Activated CD4-positive, CD25-positive, alpha-beta regulatory T cell (primary cell): ENCODE measurements at regions not wholly inside any gene's neighbourhood (a gene's known extent, or its start where the extent isn't known, plus 50 kb on each side); places are given as distances from the start of the nearest gene placed in this dataset.

Source experiments
- DNase-seq, 4 experiments: peaks; one replicate each; lab custom pipeline; 2025; lab: John Stamatoyannopoulos, UW

DNA sequence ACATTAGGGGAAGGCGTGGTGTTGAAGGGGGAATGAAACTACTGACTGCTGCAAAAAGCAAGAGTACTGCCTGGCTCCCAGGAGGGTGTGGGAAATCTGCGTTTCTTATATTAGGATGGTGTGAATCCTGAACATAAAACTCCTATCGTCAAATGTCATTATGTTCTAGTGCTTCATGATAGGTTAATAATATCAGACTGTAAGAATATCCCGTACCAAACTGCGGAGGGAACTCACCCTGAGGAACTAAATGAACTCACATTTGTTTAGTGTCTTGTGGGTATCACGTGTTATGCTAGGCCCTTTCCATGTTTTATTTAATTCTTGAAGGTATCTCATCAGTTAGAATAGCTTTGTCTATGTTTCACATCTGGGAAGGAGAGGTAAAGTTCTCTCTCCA is 610.7 kb downstream of the QKI start:
- no peak for DNase-seq

DNA sequence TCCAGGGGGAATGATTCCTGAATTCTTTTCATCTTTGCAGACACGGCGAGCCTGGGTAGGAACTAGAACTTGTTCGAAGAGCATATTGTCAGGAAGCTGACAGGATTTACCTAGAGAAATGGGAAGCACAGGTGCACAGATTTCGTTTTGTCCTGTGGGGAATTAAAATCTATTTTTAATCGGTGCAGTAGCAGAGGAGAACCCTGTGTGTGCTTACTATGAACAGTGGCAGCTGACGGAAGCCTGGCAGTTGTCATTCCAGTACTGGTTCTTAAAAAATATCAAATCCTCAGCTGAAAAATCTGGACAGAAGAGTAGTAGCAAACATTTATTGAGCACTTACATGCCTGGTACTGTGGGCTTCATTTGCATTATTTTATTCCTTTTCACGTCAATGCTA is 609.0 kb downstream of the QKI start:
- no peak for DNase-seq

DNA sequence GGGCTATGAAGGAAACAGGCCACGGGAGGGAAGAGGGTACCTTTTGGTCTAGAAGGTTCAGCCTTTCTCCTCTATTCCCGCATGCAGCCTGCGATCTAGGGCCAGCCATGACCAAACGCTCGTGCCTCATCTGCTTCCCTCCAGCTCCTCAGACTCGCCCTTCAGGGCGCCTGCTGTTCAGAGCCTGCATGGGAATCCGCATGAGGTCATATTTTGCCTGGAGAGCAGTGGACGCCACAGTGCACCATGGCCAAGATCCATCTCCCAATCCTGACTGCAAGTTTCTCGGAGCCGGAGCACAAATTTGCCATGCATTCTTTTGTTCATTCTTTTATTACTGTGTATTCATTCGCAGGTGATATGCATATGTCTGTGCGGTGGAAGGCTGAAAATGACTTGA is 608.1 kb downstream of the QKI start:
- DNase-seq: no peak

DNA sequence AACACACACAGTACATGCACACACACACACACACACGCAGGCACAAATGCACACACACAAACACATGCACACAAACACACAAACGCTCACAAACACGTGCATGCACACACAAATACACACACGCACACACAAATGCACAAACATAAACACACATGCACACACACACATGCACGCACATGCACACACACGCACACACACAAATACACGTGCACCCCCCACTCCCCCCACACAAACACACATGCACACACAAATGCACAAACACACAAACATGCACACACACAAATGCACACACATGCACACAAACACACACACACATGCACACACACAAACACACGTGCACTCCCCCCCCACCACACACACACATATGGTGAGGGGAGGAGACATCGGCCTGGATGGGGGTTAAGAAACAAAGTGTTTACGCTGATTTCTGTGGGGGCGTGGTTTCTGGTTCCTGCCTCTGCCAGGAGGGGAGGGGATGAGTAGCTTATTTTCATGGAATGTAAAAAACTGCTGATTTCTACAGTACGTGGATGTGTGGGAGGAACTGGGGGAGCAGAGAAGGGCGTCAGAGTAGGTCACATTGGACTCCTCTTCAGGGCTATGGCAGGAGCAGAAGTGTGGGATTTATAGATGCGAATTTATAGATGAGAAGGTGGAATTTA is 607.2 kb downstream of the QKI start:
- DNase-seq: no peak

DNA sequence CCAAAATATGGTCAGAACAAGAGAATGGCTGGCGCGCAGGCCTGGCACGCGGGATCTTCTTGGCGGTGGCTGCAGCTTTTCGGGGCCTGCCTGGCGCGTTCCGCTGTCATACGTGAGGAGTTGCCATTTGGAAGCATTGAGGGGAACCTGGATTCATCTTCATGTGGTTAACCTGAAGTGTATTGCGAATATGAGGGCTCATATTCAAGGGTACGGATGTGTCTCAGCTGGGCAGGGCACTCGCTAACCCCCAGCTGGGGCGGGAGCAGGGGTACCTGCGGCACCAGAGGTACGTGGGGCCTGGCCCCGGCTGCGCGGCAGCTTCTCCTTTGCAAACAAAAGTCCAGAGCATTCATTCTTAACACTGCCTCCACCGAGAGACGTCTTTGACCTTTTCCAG is 605.6 kb downstream of the QKI start:
- no peak for DNase-seq

DNA sequence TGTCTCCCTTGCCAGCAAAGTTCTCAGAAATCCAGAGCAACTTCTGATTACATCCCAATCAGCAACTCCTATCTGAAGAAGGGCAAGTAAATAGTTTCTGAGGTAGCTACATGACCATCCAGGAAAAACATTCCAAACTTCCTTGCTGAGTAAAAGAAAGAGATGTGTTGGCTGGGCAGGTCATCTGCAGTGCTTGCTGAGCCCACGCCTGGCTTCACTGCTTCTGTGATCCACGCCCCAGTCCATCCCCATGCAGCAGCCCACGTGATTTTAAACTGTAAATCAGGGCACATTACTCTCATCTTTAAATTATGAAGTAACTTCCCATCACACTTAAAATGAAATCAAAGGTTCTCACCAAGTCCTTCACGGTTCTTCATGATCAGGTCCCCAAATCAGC is 603.6 kb downstream of the QKI start:
- no peak for DNase-seq

DNA sequence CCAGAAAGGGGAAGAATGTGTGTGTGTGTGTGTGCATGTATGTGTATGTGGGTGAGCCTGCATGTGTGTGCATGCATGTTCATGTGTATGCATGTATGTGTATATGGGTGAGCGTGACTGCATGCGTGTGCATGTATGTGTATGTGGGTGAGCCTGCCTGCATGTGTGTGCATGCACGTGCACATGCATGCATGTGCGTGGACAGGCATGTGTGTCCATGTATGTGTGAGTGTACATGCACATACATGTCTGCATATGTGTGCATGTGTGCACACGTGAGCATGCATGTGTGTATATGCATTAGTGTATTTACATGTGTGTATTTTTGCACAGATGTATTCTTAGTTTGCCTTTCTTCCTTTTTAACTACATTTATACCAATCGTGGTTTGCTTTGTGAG is 601.5 kb downstream of the QKI start:
- DNase-seq: no peak

DNA sequence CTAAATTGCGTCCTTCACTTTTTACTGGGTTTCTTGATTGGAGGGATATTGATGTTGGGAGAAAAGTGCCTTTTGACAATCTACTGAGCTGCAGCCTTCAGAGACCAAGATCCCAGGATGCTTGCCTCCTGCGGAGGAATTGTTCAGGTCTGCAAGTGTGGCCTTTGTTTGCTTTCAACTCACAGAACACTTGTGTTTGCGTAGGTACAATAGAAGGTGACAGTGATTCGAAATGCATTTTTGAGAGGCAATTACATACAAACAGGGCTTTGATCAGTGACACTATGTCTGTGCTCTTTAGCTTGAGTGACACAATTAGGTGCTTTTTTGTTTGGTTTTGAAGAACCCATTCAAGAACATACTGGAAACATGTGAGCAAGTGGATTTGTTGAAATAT is 600.6 kb downstream of the QKI start:
- DNase-seq: no peak

DNA sequence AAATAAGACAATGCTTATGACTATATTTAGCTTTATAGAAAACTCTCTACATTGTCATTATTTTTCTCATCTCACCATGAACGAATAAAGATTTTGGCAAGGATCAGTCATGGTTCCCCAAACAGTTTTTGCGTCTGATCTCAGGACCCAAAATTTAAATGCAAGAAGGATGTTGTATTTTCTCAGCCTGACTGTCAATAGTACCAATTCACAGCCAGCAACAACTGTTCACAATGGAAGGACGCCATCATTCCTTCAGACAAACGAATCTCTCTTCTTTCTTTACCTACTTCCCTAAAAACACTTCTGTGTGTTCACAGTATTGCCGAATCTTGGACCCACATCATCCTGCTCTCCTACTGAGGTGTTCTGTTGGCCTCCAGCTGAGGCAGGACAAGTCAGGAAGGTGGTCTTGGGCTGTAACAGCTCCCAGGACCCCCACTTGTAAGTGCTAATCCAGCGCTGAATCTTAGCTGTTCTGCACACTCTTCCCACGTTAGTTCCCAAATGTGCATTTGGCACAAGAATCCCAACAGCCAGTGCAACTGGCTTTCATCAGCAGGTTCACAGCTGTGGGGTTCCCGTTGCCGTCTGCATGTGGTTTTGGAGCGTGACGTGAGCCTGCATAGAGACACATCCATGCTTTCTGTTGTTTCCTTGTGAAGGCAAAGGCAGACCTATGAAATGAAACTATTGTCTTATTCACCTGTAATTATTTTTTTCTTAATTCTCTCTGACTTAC is 600.0 kb downstream of the QKI start:
- no peak for DNase-seq

DNA sequence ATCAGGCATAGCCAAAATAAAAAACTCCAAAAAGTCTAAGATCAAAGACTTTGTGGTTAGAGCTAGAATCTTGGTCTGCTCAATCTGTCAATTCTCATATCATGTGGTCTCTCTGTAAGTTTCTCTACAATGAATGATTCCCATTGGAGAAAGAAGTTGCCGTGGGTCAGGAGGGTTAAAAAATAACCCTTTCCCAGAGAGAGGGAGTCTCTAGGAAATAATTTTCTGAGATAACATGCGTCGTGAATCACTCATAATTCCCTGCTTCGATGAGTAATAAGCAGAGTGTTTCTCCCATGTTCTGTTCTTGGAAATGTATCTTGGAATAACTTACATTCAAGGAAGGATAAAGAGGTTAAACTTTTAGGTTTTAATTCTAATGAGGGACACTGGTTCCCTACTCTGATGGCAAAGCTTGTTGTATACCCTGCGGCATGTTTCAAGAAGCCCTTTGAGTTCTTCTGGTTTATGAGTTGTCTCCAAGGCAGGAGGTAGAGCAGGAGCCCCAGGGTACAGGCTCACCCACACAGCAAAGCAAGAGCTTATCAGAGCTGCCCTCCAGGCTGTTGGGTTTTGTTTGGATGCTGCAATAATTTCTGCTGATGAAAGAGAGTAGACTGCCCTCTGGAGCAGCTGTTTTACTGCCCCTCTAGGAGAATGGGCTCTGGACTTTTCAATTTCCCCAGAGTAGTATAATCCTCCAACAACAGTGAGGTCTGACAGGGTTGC is 599.1 kb downstream of the QKI start:
- no peak for DNase-seq

DNA sequence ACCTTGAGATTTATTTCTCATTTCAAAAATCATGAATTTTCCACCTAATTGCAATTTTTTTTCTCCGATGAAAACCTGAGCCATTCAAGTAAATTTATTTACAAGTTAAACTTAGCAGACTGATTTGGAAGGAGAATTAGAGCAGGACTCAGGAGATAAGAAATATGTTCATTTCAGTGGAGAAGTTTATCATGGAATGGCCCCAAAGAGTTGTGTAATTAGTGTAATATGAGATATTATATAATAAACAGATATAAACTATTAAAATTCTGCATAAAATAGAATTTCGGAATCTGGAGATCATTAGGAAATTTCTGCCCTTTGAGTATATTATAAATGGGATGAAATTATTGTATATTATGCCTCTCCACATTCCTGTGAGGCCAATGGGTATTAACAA is 596.8 kb downstream of the QKI start:
- no peak for DNase-seq

DNA sequence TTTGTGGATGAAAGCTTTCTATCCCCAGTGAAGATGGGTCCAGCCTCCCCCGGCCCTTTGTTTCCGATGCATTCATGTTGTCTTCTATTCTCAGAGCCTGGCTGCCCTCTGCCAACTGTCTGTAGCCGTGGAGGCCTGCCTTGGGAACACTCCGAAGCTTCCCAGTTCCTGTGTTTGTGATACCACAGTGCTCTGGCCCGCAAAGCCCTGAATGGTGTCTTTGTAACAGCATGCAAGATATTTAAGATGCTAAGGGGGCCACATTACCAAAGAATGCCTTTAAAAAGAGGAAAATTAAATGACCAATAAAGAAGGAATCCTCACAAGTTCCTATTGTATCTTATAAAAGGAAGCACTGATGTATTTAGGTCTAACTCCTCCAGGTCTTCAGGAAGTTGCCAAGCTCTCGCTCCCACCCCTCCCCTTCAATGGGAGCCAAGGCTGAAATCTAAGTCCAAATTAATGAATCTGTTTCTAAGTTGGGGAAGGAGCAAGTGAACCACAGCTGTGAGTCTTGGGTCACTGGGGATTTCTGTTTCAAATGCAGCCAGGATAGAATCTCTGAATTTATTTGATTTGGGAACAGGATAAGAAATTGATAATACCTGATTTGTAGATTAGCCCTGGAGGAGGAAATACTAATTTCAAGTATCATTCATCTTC is 596.1 kb downstream of the QKI start:
- DNase-seq: no peak

DNA sequence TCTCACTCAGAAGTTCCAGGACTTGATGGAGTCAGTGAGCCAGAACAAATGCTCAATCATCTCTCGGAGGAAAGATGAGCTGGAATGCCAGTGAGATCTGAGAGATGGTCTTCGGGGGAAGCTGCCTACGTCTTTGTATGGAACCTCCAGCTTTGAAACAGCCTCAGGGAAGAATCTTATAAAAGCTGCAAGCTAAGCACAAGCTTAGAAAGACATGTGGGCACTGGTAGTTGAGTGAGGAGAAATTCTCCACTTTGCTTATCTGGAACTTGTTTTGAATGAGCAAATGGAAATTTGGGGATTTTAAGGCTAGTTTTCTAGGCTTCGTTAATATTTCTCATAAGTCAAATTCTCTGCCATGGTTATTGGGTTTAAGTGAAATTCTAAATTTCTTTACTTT is 594.4 kb downstream of the QKI start:
- no peak for DNase-seq

DNA sequence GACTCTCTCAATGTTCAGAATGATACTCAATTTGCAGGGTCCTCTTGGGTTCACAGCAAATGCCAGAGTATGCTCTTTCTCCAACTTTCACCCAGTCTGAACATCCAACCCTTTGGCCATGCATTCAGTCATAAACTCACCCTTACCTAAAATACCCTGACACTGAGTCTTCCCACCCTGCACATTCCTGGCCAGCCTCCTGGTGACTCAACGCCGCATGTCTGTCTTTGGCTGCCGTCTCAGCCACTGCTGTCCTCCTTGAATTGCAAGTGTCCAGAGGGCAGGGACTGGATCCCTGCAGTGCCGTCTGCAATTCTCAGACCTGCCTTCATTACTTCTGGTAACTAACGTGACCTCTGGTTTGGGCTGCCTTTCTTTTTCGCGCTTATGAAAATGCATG is 593.4 kb downstream of the QKI start:
- no peak for DNase-seq

DNA sequence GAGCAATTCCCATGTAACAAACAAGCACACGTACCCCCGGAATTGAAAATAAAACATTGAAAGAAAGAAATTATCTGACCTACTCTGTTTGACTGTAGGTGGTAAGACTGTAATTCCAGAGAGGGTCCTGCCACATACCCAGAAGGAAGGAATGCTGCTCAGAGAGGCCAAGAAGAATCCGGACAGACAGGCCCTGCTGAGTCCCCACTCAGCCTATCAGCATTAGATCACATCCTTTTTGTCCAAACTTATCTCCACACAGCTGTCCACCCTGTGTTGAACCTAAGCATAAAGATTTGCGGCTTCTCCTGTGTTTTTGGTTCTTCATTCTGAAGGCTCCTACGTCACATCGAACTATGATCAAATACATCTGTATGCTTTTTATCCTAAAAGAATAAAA is 591.9 kb downstream of the QKI start:
- DNase-seq: no peak

DNA sequence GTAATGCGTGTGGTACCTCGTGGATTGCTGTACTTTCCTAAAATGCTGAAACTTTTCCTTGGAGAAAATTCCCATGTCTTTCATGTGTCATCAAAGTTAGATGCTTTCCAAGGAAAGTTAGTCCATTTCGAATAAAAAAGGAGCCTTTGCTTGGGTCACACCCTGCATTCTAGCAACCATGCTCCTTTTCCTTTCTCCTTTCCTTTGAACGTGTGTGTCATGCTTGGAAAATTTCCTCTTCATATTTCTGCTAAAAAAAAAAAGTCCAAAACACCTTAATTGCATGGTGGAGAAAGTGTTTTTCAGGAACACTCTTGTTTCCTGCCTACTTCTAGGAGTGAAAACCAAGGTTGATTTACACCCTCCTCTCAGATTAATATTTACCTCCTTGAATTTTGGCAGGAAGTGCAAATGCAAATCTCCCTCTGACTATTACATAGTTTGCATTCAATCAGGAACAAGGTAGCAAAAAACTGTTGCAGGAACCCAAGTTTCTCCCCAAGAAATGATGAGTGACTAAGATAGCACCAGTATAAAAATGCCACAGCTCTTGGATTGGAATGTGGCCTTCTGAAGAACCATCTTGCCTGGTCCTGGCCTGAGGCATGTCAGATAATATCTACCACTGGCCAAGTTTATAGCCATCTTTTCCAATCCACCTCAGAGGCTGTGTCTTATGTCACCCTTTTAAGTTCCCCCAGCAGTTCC is 590.6 kb downstream of the QKI start:
- no peak for DNase-seq

DNA sequence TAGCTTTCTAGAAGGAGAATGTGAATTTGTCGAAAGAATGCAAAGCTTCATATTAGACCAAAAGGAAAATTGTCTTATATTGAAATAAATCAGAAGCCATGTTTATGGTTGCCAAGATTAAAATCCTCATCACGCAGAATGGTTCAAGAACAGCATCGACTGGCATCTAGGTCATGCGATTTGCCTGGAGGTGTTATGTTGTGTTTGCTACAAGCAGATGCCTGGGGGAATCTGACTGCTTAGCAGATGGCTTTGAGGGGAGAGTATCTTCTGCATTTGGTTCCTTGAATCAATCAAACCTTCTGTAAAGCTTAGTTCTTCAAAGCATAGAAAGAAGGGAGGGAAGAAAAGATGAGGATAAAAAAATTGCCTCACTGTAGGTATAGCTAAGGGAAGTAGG is 585.8 kb downstream of the QKI start:
- no peak for DNase-seq

DNA sequence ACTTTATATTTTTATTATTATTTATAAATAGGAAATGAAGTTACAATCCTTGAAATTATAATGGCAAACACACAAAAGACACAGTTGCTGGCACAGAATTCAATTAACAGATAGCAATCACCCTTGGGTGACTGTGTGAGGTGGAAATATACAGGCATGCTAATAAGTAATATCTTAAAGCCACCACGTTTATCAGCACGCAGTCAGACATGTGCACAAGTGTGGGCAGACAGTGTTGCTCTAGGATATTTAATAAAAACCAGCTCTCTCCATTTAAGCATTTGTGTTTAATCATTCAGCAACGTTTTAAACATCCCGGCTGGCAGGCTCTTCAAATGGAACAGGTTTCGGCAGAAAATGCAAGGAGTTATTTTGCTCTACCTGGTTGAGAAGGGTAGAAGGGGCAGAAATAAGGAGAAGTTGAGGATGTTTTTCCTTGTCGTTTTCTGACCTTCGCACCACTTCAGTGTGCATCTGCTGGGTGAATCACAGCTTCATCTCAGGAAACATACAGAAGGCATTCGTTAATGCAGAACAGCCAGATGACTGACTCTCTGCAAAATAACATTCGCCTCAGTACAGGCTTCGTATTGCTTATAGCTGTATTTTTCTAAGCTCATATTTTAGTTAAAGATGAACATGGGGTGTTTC is 585.1 kb downstream of the QKI start:
- DNase-seq: no peak

DNA sequence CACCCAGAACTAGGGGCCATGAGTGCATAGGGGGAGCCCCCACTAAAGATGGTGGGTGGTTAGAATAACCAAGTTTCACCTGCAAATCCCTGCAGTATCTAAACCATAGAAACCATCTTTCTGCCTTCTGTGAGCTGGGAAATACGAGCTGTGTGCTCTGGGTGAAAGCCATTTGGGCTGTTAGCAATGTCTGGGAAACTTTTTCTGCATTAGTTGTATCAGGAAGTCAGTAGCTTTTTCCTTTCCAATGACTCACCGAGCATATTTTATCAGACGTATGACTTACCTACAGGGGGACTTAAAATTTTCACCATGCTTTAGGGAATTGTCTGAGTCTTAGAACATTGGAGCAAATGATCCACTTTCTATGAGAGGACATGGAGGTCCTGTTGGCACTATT is 584.0 kb downstream of the QKI start:
- DNase-seq: no peak

DNA sequence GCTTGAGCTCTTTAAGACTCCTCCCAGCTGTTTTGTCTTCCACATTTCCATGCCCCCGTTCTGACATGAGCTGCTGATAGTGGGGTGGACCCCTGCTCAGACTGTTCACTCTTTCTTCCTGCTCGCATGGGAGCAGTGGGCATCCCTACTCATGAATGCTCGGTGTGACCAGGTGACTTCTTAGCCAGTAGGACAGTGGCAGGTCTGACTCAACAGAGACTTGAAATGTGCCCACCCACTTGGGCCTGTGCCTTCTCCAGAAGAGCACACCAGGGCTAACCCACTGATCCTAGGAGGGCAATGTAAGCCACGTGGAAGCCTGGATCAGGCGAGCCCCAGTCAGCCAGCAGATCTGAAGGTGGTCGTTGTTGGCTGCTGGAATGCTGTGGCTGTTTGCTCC is 582.0 kb downstream of the QKI start:
- DNase-seq: no peak

DNA sequence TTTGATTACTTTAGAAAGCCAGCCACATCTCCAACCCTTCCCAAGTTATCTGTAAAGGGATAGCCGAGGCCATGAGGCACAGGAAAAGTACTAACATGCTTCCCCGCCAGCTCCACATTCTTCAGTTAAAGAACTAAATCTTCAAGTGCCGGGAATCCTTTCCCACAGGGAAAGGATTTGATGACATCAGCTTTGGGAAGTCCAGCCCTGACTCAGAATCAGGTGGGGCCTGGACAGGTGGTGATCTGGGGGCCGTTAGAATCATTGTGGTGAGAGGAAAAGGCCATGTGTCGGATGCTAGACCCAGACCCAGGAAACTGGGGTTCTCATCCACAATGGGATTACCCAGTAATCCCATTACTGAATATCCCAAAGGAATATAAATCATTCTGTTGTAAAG is 580.0 kb downstream of the QKI start:
- no peak for DNase-seq

DNA sequence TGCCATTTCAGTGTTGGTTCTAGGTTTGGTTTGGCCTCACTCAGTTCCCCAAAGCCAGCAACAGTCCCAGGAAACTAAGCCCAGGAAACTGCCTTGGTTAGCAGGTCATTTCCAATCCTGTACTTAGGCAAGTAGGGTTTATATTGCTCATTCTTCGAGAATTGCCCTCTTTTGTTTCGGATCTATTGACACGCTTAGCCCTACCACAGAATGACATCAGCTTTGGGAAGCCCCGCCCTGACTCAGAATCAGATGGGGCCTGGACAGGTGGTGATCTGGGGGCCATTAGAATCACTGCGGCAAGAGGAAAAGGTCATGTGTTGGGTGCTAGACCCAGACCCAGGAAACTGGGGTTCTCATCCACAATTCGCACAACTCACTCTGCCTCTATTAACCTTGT is 578.2 kb downstream of the QKI start:
- DNase-seq: no peak
